ENCODE measurements at regions not wholly inside any gene's neighbourhood (a gene's known extent, or its start where the extent isn't known, plus 50 kb on each side); places are given as distances from the start of the nearest gene placed in this dataset.

GRCh38 chr3:72421786-72422185 is 426.5 kb downstream of the SHQ1 start:
- DNase-seq, result no peak

- DNase-seq, result no peak
These were observed 427.1 kb downstream of the SHQ1 start for GRCh38 chr3:72421126-72421525.

GRCh38 chr3:72418856-72419255 is 429.4 kb downstream of the SHQ1 start:
- DNase-seq, result no peak

GRCh38 chr3:72418244-72418643 is 430.0 kb downstream of the SHQ1 start:
- DNase-seq, result no peak

GRCh38 chr3:72414481-72415016 is 433.7 kb downstream of the SHQ1 start:
- DNase-seq, result no peak

GRCh38 chr3:72413228-72413627 is 435.0 kb downstream of the SHQ1 start:
- no peak for DNase-seq

GRCh38 chr3:72412340-72412956 is 435.8 kb downstream of the SHQ1 start:
- DNase-seq, result no peak

- DNase-seq, result no peak
These were observed 436.4 kb downstream of the SHQ1 start for GRCh38 chr3:72411843-72412242.

- DNase-seq, result no peak
These were observed 437.1 kb downstream of the SHQ1 start for GRCh38 chr3:72411126-72411525.

- DNase-seq, result no peak
These were observed 439.1 kb downstream of the SHQ1 start for GRCh38 chr3:72408983-72409779.

GRCh38 chr3:72407766-72408165 is 440.5 kb downstream of the SHQ1 start:
- DNase-seq, result no peak

GRCh38 chr3:72405943-72406566 is 442.2 kb downstream of the SHQ1 start:
- DNase-seq, result no peak

- no peak for DNase-seq
These were observed 447.2 kb downstream of the SHQ1 start for GRCh38 chr3:72401005-72401545.

- no peak for DNase-seq
These were observed 449.5 kb downstream of the SHQ1 start for GRCh38 chr3:72398781-72399180.

- DNase-seq, result no peak
These were observed 450.7 kb downstream of the SHQ1 start for GRCh38 chr3:72397586-72397985.

GRCh38 chr3:72396899-72397298 is 451.3 kb downstream of the SHQ1 start:
- no peak for DNase-seq

- no peak for DNase-seq
These were observed 452.4 kb downstream of the SHQ1 start for GRCh38 chr3:72395776-72396311.

GRCh38 chr3:72393455-72393854 is 454.8 kb downstream of the SHQ1 start:
- DNase-seq, result no peak

GRCh38 chr3:72391659-72392058 is 456.6 kb downstream of the SHQ1 start:
- no peak for DNase-seq

GRCh38 chr3:72390841-72391240 is 457.4 kb downstream of the SHQ1 start:
- no peak for DNase-seq

GRCh38 chr3:72388644-72389043 is 459.6 kb downstream of the SHQ1 start:
- DNase-seq, result no peak

GRCh38 chr3:72388117-72388516 is 460.1 kb downstream of the SHQ1 start:
- DNase-seq, result no peak

GRCh38 chr3:72386327-72387000 is 461.8 kb downstream of the SHQ1 start:
- DNase-seq, result no peak

Measured in left hindlimb (tissue), 1 donor.